HG03060 (cell line): ENCODE measurements at regions not wholly inside any gene's neighbourhood (a gene's known extent, or its start where the extent isn't known, plus 50 kb on each side); places are given as distances from the start of the nearest gene placed in this dataset.
"Not testable (repeated sequence)": the region's sequence is repeated elsewhere in the genome, so short reads cannot be mapped to it uniquely, and the experiment has no call there.

Source experiments
- ATAC-seq: cut with Tn5 transposase; IDR thresholded peaks from one replicate; pipeline ENCODE4 v1.9.1; 2021; ENCODE audit warnings: low read depth, moderate number of reproducible peaks; ENCODE audit not compliant: unreplicated experiment

- ATAC-seq: no peak
Measured at GRCh38 chr6:103017878-103018277, 1624.4 kb downstream of the GRIK2 start.

GRCh38 chr6:103011605-103012004, 1618.1 kb downstream of the GRIK2 start:
- no peak for ATAC-seq

GRCh38 chr6:103002282-103002681, 1608.8 kb downstream of the GRIK2 start:
- no peak for ATAC-seq

GRCh38 chr6:103001724-103002123, 1608.2 kb downstream of the GRIK2 start:
- no peak for ATAC-seq

- no peak for ATAC-seq
Measured at GRCh38 chr6:103000688-103001087, 1607.2 kb downstream of the GRIK2 start.

- ATAC-seq: no peak
Measured at GRCh38 chr6:102995491-102995890, 1602.0 kb downstream of the GRIK2 start.

GRCh38 chr6:102994866-102995265, 1601.4 kb downstream of the GRIK2 start:
- ATAC-seq: no peak

GRCh38 chr6:102986086-102986485, 1592.6 kb downstream of the GRIK2 start:
- no peak for ATAC-seq

- no peak for ATAC-seq
Measured at GRCh38 chr6:102984357-102984756, 1590.8 kb downstream of the GRIK2 start.

- no peak for ATAC-seq
Measured at GRCh38 chr6:102981490-102982015, 1588.0 kb downstream of the GRIK2 start.

GRCh38 chr6:102980951-102981350, 1587.4 kb downstream of the GRIK2 start:
- ATAC-seq: no peak

GRCh38 chr6:102961902-102962301, 1568.4 kb downstream of the GRIK2 start:
- no peak for ATAC-seq

GRCh38 chr6:102950967-102951366, 1557.5 kb downstream of the GRIK2 start:
- no peak for ATAC-seq

- ATAC-seq: no peak
Measured at GRCh38 chr6:102944475-102944874, 1551.0 kb downstream of the GRIK2 start.

- ATAC-seq: no peak
Measured at GRCh38 chr6:102942206-102942605, 1548.7 kb downstream of the GRIK2 start.

- ATAC-seq: no peak
Measured at GRCh38 chr6:102936959-102937358, 1543.5 kb downstream of the GRIK2 start.

- ATAC-seq: no peak
Measured at GRCh38 chr6:102928109-102928508, 1534.6 kb downstream of the GRIK2 start.

- ATAC-seq: no peak
Measured at GRCh38 chr6:102918161-102918560, 1524.7 kb downstream of the GRIK2 start.

- ATAC-seq: no peak
Measured at GRCh38 chr6:102911571-102911970, 1518.1 kb downstream of the GRIK2 start.

GRCh38 chr6:102910701-102911139, 1517.2 kb downstream of the GRIK2 start:
- ATAC-seq: not testable (repeated sequence)

GRCh38 chr6:102907181-102907580, 1513.7 kb downstream of the GRIK2 start:
- ATAC-seq: no peak

GRCh38 chr6:102902471-102902870, 1509.0 kb downstream of the GRIK2 start:
- no peak for ATAC-seq

- no peak for ATAC-seq
Measured at GRCh38 chr6:102895683-102896082, 1502.2 kb downstream of the GRIK2 start.
